Adipocyte (in vitro differentiated cells): ENCODE measurements at regions not wholly inside any gene's neighbourhood (a gene's known extent, or its start where the extent isn't known, plus 50 kb on each side); places are given as distances from the start of the nearest gene placed in this dataset.

Source experiments
- DNase-seq: peaks from one replicate; pipeline ENCODE4 v3.0.0-alpha.2; 2015; ENCODE audit warnings: low read depth
- H3K27me3 ChIP-seq: replicated peaks from 2 replicates; pipeline ENCODE4 v1.7.0; 2013; ENCODE audit warnings: mild to moderate bottlenecking, low read length, moderate library complexity; ENCODE audit not compliant: control insufficient read depth, insufficient read depth
- H3K36me3 ChIP-seq: 2 replicates; pipeline ENCODE4 v1.7.0; 2013; ENCODE audit warnings: low read length, mild to moderate bottlenecking, moderate library complexity; ENCODE audit not compliant: control insufficient read depth, insufficient read depth, severe bottlenecking
- H3K4me1 ChIP-seq: 2 replicates; pipeline ENCODE4 v1.7.0; 2013; ENCODE audit warnings: mild to moderate bottlenecking, low read length, moderate library complexity; ENCODE audit not compliant: control insufficient read depth, insufficient read depth
- H3K4me3 ChIP-seq: 2 replicates; pipeline ENCODE4 v1.7.0; 2013; ENCODE audit warnings: mild to moderate bottlenecking, low read length, moderate library complexity
- H3K9ac ChIP-seq: 2 replicates; pipeline ENCODE4 v1.7.0; 2013; ENCODE audit warnings: mild to moderate bottlenecking, low read length, moderate library complexity
- H3K9me3 ChIP-seq: 2 replicates; pipeline ENCODE4 v1.7.0; 2013; ENCODE audit warnings: mild to moderate bottlenecking, low read length, moderate library complexity; ENCODE audit not compliant: control insufficient read depth

GRCh38 chr2:204027091-204027490 lies 90.5 kb downstream of the ICOS start:
- H3K9ac ChIP-seq, result no peak overlapping the region
- H3K9me3 ChIP-seq, result no peaks in the 10 kb centered on the region
- peaks cover 6% of the 10 kb centered on the region for H3K27me3 ChIP-seq
- no peak for DNase-seq
- H3K4me1 ChIP-seq, result no peaks in the 10 kb centered on the region
- H3K4me3 ChIP-seq, result no peak overlapping the region
- no peaks in the 10 kb centered on the region for H3K36me3 ChIP-seq

DNA sequence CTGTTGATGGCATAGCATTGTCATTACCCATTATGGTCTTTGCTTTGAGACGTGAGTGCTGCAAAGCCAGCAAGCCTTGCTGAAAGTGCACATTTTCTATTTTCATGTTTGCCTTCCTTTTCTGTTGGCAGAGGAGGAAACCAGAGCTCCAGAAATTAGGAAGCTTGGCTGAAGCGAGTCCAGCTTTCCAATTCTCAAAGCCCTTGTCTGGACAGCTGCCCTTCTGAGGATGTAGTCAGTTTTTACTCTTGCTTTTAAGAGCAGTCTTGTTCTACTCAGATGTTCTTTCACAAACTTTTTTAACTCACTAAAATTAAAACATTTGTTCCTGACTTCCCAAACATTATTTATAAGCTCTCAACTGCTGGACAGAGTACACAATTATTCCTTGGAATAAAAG lies 93.8 kb downstream of the ICOS start:
- H3K36me3 ChIP-seq, result no peaks in the 10 kb centered on the region
- no peak overlapping the region for H3K4me3 ChIP-seq

DNA sequence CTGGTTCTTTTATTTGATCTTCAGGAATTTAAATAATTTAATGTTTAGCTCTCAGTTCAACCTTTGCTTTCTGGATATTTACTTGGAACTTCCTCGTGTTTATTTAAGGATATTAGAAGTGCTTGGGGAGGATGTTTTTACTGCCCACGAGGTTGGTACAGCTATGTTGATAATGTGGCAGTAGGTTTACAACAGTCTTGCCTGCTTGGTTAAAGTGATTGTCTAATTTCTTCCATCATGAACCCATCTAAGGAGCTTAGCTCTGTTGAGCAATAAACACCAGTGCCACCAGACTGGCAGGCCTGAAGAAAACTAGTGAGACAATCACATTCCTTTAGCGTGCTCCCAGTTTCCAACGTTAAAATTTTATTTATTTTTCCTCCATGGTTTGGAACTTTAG lies 94.5 kb downstream of the ICOS start:
- DNase-seq, result no peak
- no peaks in the 10 kb centered on the region for H3K9me3 ChIP-seq
- H3K4me1 ChIP-seq, result no peaks in the 10 kb centered on the region
- H3K4me3 ChIP-seq, result no peak overlapping the region
- no peak overlapping the region for H3K9ac ChIP-seq
- peaks cover 6% of the 10 kb centered on the region for H3K27me3 ChIP-seq
- no peaks in the 10 kb centered on the region for H3K36me3 ChIP-seq

More for the DNA sequence above, 93.8 kb downstream of the ICOS start:
- DNase-seq, result no peak
- H3K4me1 ChIP-seq, result no peaks in the 10 kb centered on the region
- H3K27me3 ChIP-seq, result peaks cover 6% of the 10 kb centered on the region
- no peak overlapping the region for H3K9ac ChIP-seq
- no peaks in the 10 kb centered on the region for H3K9me3 ChIP-seq

GRCh38 chr2:204032301-204032700 lies 95.7 kb downstream of the ICOS start:
- H3K9me3 ChIP-seq, result no peaks in the 10 kb centered on the region
- no peaks in the 10 kb centered on the region for H3K27me3 ChIP-seq
- DNase-seq, result no peak
- H3K4me3 ChIP-seq, result no peak overlapping the region
- no peaks in the 10 kb centered on the region for H3K36me3 ChIP-seq
- H3K4me1 ChIP-seq, result no peaks in the 10 kb centered on the region
- no peak overlapping the region for H3K9ac ChIP-seq

DNA sequence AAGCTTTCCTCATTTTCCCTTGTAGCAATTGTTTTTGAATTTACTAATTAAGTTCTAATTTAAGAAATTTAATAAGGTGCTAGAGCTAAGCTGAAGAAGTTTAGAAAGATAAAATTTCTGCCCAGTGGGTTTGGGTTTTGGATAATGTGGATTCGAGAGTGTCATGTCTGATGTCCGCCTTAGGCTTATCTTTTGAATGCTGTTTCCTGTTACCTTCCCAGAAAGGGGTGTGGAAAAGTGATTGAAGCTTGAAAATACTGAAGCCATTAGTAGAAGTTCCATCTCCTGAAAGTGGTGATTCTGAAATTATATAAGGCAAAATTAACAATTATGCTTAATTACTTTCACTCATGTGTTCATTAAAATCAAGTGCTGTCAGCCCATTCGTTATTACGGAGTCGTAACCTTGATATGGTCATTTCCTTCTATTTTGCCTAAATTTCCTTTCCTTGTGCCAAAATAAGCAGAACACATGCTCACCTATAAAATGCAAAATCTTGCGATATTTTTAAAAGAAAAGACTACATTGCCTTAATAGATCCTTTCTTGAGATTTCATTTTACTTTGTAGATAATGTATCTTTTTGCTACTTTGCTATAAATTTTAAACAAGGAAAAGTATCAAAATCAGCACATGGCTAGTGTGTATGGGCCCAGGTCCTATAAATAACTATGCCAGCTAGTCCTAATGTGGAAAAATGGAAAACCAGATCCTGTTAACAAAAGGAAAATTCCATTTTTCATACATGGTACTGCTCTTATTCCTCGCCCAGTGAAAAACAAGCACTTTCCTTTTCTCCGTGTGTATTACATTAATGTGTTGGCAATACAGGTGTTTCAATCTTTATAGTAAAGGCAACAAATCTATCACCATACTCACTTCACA lies 97.3 kb downstream of the ICOS start:
- Histone ChIP-seq H3K9me3 (no peaks in the 10 kb centered on the region), H3K9ac (no peak overlapping the region), H3K4me1 (no peaks in the 10 kb centered on the region), H3K27me3 (no peaks in the 10 kb centered on the region), H3K4me3 (no peak overlapping the region), H3K36me3 (no peaks in the 10 kb centered on the region)
- DNase-seq, result no peak

DNA sequence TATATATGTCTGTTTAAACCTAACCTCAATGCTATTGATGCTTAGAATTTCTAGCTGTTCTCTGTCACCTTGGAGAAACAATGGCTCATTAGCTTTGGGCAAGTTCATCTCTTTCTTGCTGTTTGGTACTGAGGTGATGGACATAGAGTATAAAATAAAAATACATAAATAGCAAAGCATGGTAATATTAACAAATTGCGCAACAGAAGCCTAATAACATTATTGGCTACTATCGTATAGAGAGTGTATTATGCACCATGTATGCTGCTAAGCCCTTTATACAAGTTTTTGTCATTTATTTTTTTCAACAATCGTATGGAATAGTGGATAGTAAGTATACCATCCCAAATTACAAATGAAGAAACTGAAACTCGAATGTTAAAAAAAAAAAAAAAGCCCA lies 100.1 kb downstream of the ICOS start:
- Histone ChIP-seq H3K9me3 (no peaks in the 10 kb centered on the region), H3K4me3 (no peak overlapping the region), H3K27me3 (peaks cover 3% of the 10 kb centered on the region), H3K4me1 (no peaks in the 10 kb centered on the region), H3K9ac (no peak overlapping the region), H3K36me3 (no peaks in the 10 kb centered on the region)
- DNase-seq, result no peak

GRCh38 chr2:204037286-204037685 lies 100.7 kb downstream of the ICOS start:
- Histone ChIP-seq H3K4me1 (no peaks in the 10 kb centered on the region), H3K9ac (no peak overlapping the region), H3K9me3 (no peaks in the 10 kb centered on the region), H3K4me3 (no peak overlapping the region), H3K27me3 (peaks cover 3% of the 10 kb centered on the region), H3K36me3 (no peaks in the 10 kb centered on the region)
- no peak for DNase-seq

DNA sequence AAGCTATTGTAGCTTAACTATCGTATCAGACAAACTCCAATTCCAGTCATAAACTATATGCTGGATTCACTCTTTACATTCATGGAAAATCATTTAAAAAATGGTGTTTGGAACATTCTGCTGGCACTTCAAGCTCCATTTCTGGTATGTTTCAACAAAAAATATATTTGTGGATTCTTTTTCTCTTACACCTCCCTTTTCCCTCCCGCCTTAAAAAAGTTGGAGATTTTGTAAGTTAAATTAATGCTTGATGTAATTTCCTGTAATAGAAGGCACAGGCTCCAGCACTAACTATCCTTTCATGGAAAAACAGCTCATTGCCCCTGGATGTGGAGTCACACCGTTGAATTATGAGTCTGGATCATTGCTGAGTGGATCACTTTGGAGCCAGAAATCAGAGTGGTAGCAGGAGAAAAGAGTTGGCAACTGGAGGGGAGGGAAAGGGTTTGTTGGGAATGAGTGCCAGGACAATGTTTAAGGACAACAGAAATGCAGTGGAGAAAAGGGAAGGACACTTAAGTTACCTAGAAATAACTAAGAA lies 102.8 kb downstream of the ICOS start:
- no peak for DNase-seq
- Histone ChIP-seq H3K9me3 (no peaks in the 10 kb centered on the region), H3K27me3 (peaks cover 3% of the 10 kb centered on the region), H3K36me3 (no peaks in the 10 kb centered on the region), H3K4me1 (no peaks in the 10 kb centered on the region), H3K4me3 (no peak overlapping the region), H3K9ac (no peak overlapping the region)

DNA sequence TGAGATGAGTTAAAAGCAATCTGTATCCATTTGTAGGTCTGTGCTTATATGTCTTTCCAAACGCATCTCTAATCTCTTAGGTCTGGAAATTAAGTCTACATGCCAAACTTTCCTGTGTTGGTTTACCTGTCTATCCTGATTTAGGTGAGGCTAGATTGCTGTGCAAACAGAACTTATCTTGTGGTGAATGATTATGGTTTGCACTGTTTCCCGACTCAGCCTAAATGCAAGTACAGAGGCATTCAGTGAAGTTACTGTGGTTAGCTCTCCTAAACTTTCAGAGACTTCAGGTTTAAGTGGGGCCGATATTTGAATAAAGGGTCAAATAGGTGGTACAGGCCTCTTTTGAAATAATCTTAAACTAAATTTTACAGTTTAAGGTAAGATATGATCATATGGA lies 103.5 kb downstream of the ICOS start:
- Histone ChIP-seq H3K9ac (no peak overlapping the region), H3K4me3 (no peak overlapping the region), H3K9me3 (no peaks in the 10 kb centered on the region), H3K27me3 (peaks cover 3% of the 10 kb centered on the region), H3K4me1 (no peaks in the 10 kb centered on the region), H3K36me3 (no peaks in the 10 kb centered on the region)
- no peak for DNase-seq

DNA sequence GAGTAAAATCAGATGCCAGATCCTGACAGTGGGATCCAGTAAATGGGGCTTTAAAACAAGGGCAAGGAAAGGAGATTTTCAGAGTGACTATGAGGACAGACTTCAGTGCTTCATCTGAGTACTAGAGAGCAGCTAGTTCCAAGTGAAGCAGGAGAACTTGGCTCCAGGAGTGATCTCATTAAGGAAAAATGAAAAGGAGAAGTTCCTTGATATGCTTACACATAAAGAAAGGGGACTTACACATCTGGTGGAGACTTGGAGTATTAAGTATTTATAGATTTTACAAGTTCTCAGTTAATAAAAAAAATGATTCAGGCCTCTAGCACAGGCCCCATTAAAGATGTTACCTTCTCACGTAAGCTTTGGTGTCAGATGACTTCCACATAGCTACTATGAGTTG lies 105.8 kb downstream of the ICOS start:
- DNase-seq, result no peak
- H3K9me3 ChIP-seq, result no peaks in the 10 kb centered on the region
- H3K4me1 ChIP-seq, result no peaks in the 10 kb centered on the region
- H3K9ac ChIP-seq, result no peak overlapping the region
- H3K36me3 ChIP-seq, result no peaks in the 10 kb centered on the region
- no peak overlapping the region for H3K4me3 ChIP-seq
- peaks cover 19% of the 10 kb centered on the region for H3K27me3 ChIP-seq

- Histone ChIP-seq H3K27me3 (peaks cover 45% of the 10 kb centered on the region), H3K9ac (no peak overlapping the region), H3K4me3 (no peak overlapping the region), H3K4me1 (no peaks in the 10 kb centered on the region), H3K9me3 (no peaks in the 10 kb centered on the region), H3K36me3 (no peaks in the 10 kb centered on the region)
- no peak for DNase-seq
These were observed 109.6 kb downstream of the ICOS start for GRCh38 chr2:204046145-204046544.
